Fibroblast of skin of right biceps (primary cell): ENCODE measurements at regions not wholly inside any gene's neighbourhood (a gene's known extent, or its start where the extent isn't known, plus 50 kb on each side); places are given as distances from the start of the nearest gene placed in this dataset.

Experiments
- DNase-seq: peaks from one replicate; pipeline ENCODE4 v3.0.0-alpha.2; 2013

- DNase-seq = no peak
Measured at GRCh38 chr4:136643416-136643815, 888.9 kb downstream of the PCDH18 start.

GRCh38 chr4:136637071-136637777 lies 895.1 kb downstream of the PCDH18 start:
- DNase-seq = peak; percentile 1

GRCh38 chr4:136636155-136636554 lies 896.1 kb downstream of the PCDH18 start:
- DNase-seq = no peak

- DNase-seq = no peak
Measured at GRCh38 chr4:136634121-136634520, 898.2 kb downstream of the PCDH18 start.

GRCh38 chr4:136599890-136600289 lies 932.4 kb downstream of the PCDH18 start:
- no peak for DNase-seq

- DNase-seq = no peak
Measured at GRCh38 chr4:136590440-136590839, 941.9 kb downstream of the PCDH18 start.

- no peak for DNase-seq
Measured at GRCh38 chr4:136583567-136583966, 948.7 kb downstream of the PCDH18 start.

- no peak for DNase-seq
Measured at GRCh38 chr4:136581119-136581518, 951.2 kb downstream of the PCDH18 start.

- no peak for DNase-seq
Measured at GRCh38 chr4:136575146-136575545, 957.1 kb downstream of the PCDH18 start.

GRCh38 chr4:136573460-136573859 lies 958.8 kb downstream of the PCDH18 start:
- no peak for DNase-seq

- DNase-seq = no peak
Measured at GRCh38 chr4:136571315-136571714, 961.0 kb downstream of the PCDH18 start.

GRCh38 chr4:136562834-136563233 lies 969.5 kb downstream of the PCDH18 start:
- DNase-seq = peak; percentile 67

- DNase-seq = no peak
Measured at GRCh38 chr4:136558940-136559494, 973.3 kb downstream of the PCDH18 start.

GRCh38 chr4:136557396-136557795 lies 974.9 kb downstream of the PCDH18 start:
- no peak for DNase-seq

GRCh38 chr4:136554033-136554432 lies 978.3 kb downstream of the PCDH18 start:
- DNase-seq = no peak

GRCh38 chr4:136551753-136552152 lies 980.5 kb downstream of the PCDH18 start:
- DNase-seq = no peak

GRCh38 chr4:136540747-136541146 lies 991.5 kb downstream of the PCDH18 start:
- DNase-seq = no peak

- no peak for DNase-seq
Measured at GRCh38 chr4:136528131-136528530, 1004.2 kb downstream of the PCDH18 start.

GRCh38 chr4:136526517-136526916 lies 1005.8 kb downstream of the PCDH18 start:
- no peak for DNase-seq

GRCh38 chr4:136524039-136524438 lies 1008.3 kb downstream of the PCDH18 start:
- no peak for DNase-seq

- DNase-seq = no peak
Measured at GRCh38 chr4:136516371-136516770, 1015.9 kb downstream of the PCDH18 start.

- no peak for DNase-seq
Measured at GRCh38 chr4:136505020-136505419, 1027.3 kb downstream of the PCDH18 start.

GRCh38 chr4:136495851-136496250 lies 1036.4 kb downstream of the PCDH18 start:
- DNase-seq = no peak

- DNase-seq = no peak
Measured at GRCh38 chr4:136495076-136495475, 1037.2 kb downstream of the PCDH18 start.

GRCh38 chr4:136489101-136489500 lies 1043.2 kb downstream of the PCDH18 start:
- no peak for DNase-seq
